RKO (cell line): ENCODE measurements at regions not wholly inside any gene's neighbourhood (a gene's known extent, or its start where the extent isn't known, plus 50 kb on each side); places are given as distances from the start of the nearest gene placed in this dataset.
A peak's percentile ranks its signal among the peaks of the same experiment; 100 is the strongest.

Source experiments
- DNase-seq: peaks from one replicate; pipeline ENCODE4 v3.0.0-alpha.2; 2016; ENCODE audit warnings: low spot score

DNA sequence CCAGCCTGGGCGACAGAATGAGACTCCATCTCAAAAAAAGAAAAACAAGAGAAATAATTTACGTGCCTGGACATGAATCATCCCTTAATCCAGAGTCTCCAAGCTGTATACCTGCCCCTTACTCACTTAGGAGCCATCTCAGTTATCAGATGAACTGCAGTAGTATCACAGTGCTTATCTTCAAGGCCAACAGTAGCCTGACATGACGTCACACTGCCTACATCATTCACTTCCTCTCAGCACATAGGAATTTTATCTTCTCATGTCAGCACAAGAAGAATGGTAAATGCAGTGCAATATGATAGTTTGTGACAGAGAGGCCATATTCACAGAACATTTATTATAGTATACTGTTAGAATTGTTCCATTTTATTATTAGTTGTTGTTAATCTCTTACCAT is 216.6 kb downstream of the SS18 start:
- no peak for DNase-seq

DNA sequence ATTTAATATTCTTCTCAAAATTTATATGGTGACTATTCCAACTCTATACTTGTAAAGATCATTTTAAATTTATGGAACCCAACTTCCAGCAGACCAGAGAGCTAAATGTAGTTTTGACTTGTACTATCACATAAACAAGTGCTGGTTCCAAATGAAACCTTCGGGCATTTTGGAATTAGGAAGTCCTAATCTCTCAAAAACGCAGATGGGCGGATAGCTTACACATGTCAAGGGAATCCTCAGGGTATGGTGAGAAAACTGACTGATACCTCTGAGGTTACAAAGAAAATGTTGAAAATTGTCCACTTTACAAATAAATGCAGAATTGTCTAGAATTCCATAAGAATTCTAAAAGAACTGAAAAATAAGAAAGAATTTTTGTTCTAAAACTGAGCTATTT is 224.1 kb downstream of the SS18 start:
- DNase-seq = no peak

DNA sequence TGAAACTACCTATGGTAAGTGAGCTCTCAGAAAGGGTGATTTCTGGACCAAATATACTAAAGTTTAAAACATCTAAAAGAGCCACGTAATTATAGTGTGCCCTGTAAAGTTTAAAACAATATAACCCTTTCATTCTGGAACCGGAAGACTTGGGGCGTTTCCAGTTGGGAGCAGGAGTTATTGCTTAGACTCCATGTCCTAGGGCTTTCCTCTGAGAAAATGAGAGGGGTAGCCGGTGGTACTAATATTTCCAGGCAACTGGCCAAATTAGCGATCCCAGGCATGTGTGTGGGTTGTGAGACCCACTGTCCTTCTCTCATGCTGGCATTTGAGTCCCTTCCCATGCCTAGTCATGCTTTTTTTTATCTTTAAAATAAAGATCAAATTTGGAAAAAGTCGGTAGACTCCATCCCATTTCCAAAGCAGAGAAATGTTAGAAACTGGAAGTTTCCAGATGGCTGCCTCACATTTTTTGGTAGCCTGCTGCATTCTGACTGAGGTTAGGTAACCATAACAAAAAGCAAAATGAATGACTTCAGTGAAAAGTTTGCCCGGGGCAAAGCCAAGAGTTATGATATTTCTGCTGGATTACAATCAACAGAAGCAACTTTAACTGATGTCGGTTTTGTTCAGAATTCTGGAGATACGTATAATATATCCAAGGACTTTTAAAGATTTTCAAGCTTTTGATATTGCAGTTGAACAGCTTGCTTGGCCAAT is 227.4 kb downstream of the SS18 start:
- no peak for DNase-seq

DNA sequence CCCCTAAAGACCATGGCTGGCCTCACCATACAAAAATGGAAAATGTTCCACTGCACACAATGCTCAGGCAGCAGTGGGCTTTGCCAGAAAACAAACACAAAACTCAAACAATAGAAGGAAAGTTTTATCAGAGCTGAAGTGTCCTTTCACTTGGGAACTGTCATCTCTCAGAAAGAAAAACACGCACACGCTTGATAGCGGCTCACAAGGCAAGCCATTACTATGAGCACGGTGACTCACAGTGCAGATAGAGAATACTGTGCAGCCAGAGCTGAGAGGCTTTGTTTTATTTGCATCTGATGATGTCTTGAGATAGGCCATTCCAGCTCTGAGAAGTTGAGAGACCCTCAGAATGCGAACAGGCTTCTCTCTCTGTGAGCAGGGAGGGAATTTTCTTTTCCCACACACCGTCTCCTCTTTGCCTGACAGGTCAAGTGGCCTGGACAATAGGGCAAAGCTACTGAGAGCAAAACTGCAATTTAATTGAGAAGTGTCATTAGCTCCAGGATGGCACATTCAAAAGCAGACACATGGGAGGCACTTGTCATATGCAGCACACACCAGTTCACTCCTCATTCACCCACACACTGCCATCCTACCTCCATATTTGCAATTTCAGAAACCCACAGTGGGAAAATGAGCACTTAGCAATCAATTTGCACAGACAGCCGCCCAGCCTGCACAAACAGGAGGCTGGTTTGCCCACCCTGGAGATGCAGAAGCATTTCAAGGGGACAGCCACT is 236.6 kb downstream of the SS18 start:
- DNase-seq = no peak

DNA sequence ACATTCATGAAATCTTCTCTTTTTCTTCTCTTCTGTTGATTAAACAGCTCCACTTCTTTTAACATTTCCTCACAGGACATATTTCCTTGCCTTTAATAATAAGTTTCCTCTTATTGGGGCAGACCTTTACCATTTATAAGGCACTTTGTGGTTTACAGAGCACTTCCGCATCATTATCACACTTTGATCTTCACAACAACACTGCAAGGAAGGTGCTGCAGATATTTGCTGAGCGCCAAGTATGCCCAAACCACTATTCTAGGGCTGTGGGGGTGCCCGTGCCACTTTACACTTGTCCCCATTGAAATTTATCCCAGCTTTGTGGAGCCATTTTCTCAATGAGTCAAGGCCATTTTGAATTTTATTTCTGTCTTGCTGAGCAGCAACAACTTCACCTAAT is 246.6 kb downstream of the SS18 start:
- no peak for DNase-seq

DNA sequence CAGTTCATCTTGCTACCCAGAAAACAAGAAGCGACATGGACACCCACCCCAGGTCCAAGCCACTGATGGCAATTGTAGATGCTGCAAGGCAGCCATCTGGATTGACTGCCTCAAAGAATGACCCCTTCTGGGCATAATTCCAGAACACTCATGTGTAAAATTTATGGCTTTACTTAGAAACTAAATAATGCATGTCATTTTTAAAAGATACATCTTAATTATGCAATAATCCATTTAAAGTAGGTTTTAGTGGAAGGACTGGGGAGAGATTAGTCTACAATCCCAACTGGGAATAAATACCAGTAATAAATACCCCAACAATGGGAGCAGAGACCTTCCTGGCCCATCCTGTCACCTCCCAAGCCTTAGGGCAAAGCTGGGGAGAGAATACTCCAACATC is 247.7 kb downstream of the SS18 start:
- no peak for DNase-seq

DNA sequence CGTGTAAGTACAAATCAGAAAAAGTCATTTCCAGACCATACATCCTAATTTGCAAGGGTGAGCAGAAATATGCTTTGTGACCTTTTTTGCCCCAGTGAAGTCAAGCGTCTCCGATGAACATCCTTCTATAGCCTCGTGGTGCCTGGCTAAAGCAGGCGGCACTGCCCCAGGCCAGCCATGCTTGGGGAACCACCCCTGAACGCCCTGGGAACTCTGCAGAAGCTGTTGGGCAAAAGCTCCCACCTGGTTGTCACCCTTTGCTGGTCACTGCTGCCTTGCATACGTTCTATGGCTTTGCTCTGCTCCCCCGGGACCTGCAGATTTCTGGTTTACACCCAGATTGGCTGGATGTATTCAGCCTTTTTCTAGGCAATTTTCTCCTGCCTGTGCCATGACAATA is 256.4 kb downstream of the SS18 start:
- DNase-seq = no peak

DNA sequence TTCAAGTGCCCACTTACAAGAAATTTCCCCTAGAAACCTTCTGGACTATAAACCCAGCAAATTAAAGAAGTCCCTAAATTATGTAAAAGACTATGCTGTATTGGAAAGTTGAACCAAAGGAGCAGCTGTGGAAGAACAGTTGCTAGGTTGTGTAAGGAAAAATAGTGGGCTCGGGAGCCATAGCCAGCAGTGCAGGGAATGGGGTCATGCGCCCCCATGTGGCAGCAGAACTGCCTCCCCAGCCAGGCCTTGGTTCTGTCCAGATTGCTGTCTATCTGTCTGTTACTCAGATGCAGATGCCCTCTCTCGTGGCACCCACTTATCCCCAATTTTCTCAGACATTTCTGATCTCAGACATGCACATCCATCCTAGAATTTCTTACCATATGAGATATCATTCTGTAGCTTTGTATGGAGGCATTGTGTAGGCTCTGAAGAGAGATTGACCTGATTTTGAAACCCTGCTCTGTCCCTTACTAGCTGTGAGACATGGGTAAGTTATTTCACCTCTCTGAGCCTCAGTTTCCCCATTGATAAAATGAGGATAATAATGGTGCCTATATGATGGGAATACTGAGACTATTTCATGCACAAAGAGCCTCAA is 258.3 kb downstream of the SS18 start:
- peak; percentile 51 for DNase-seq

DNA sequence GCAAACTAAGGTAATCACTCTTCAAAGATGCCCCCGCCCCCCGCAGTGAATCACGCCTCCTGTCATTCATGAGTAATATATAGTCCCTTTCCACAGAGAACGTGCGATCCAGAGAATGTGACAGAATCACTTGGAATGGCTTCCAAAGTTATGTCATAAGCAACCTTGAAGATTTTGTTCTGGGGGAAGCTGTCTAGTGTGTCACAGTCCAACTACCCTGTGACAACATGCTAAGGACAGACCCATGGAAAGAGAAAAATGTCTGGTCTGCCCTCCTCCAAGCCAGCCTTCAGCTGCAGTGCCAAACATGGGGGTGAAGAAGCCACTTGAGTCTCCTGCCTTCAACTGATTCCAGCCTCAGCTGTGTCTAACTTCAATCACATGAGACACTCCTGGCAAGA is 259.1 kb downstream of the SS18 start:
- peak; percentile 20 for DNase-seq

DNA sequence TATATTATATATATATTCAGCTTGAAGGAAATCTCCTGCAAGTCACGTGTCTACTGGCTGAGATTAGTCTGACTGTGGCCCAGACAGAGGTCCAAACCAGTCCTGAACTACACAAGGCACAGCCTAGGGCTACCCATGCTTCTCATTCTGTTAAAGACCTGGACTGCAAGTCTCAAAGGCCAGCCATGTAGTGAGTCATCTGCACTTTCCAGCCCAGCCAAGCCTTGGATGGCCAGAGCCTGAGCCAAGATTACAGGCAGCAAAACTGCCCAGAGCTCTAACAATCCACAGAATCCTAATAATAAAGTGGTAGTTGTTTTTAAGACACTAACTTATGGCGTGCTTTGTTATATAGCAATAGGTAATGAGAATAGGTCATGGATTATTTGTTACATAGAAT is 259.6 kb downstream of the SS18 start:
- DNase-seq = peak; percentile 12

DNA sequence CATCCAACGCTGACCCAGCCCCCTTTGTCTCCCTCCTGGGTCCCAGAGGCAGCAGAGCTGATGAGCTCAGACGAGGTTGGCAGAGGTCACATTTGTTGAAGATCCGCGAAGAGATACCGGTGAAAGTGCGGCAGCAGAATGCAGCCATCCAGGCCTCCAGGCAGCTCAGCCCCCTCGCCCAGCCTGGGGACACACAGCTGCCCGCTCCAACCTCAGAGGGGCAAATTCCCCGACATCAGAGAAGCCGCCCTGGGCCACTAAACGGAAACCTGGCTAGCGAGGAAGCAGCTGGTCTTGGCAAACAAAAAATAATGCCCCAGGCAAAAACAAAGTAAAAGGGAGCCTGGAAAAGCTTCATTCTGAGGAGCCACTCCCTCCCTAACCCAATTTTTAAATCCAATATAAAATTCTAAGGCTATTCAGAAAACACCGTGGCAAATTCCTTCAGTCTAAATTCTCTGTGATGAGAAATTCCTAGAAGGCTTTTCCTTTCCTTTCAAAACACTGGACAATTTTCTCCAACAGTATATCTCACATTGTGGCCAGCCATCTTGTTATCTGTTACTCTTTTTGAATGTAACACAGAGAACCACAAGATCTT is 262.4 kb downstream of the SS18 start:
- DNase-seq = no peak

DNA sequence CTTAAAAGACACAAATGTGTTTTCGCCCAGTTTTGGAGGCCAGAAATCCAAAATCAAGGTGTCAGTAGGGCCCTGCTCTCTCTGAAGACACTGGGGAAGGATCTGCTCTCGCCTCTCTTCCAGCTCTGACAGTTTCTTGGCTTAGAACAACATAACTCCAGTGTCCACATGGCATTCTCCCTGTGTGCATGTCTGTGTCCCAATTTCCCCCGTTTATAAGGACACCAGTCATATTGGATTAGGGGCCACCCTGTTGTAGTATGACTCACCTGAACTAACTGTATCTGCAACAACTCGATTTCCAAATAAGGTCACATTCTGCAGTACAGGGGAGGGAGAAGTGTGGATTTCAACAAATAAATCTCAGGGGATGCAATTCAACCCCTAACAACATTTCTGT is 263.2 kb downstream of the SS18 start:
- DNase-seq = no peak

DNA sequence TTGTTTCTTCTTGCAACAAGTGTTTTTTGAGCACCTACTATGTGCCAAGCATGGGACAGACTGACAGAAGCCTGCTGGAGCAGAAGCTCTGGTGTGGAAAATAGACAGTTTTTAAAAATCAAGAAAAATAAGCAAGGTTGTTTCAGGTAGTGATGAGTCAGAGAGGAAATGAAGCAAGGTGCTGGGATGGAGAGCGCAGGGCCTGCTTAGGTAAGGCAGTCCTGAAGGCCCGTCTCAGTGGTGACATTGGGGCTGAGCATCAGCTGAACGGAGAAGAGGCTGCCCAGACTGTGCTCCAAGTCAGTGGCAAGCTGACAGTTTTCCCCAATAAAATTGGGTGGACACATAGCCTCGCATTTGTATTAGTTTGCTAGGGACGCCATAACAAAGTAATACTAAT is 263.6 kb downstream of the SS18 start:
- no peak for DNase-seq

DNA sequence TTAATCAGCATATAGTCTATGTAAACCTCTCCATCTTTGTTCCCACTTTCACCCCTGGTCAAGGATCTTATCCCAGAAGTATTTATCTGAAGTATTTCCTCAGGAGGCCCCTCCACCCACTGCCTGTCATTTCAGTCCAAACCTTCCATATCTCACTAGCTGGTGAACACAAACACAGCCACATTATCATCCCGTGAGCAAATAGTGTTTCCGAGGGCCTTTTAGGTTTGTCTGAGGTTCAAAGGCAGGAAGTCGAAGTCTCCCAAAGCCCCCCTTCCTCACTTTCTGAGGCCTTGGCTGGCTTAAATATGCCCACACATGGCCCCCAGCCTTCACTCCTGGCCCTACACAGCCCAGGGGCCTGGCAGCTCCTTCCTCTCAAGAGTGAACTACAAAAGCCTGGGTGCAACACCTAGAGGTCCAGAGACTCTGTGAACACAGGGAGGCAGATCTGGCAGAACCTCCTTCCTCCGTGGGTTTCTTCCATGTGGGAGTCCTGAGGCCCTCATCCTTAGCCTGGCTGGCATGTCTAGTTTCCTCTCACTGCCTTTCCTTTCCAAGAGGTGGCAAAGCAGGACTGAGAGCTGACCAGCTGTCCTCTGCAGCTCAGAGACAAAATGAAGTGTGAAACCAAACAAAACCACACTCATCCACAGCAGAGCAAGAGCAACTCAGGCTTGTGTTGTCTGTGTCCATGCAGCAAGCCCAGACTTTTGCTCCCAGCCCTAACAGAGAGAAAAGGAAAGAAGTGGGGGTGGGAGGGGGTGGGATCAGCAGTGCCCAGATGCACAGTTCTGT is 264.2 kb downstream of the SS18 start:
- no peak for DNase-seq

DNA sequence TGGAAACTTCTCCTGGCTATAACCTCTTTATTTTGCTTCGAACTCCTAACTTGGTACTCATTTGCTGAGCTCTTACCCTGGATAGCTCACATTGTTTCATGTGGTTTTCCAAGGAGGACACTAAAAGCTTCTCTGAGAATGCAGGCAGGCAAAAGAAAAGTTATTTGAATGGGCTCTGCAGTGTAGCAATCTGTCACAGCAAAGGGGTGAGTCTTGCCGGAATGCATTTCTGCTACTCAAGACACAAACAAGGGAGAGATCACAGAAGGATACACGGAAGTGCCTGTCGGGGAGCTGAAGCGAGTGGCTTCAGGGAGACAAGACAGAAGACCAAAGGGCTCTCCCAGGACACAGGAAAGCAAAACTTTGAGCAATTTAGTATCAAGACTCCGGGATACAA is 265.4 kb downstream of the SS18 start:
- no peak for DNase-seq

DNA sequence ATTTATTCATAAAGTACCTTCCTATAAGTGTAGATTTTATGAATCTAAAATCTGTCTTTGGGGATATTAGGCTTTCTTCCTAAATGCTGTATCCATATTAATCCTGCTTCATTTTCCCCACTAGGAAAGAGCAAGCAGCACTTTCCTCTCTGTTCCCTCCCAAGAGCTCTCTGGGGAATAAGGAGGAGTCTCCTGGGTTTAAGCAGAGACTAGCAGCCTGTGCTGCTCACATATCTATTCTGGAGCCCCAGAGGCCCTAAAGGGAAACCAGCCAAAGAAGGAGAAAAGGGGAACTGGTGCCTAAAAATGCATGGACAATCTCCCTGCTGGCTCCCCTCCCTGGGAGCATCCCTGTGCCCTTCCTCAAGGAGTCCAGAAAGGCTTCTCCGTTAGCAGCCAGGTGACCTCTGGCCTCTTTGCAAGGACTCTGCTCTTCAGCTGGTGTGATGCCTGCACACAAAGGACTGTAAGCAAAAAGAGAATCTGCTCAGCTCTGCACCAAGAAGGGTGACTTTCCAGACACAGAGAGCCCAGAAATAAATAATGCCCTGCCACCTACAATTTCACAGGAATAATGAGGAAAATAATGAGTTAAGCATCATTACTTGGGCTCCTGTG is 270.6 kb downstream of the SS18 start:
- no peak for DNase-seq

DNA sequence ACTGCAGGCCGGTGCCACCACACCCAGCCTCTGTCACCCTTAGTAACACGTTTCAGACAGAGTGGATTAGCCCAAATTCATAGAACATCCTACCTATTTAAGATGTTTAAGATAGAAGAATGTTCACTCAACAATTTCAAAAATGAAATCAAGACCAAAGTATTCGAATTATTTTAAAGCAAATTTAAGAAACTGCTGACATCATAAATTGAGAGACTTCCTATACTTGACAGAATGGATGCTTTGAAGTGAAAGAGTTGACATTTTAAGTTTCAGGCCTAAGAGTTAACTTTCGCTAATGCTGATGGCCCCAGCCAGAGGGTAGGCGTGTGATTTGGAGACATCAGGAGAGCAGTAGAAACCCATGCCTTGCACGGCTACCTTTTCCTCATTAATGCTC is 271.9 kb downstream of the SS18 start:
- DNase-seq = no peak

DNA sequence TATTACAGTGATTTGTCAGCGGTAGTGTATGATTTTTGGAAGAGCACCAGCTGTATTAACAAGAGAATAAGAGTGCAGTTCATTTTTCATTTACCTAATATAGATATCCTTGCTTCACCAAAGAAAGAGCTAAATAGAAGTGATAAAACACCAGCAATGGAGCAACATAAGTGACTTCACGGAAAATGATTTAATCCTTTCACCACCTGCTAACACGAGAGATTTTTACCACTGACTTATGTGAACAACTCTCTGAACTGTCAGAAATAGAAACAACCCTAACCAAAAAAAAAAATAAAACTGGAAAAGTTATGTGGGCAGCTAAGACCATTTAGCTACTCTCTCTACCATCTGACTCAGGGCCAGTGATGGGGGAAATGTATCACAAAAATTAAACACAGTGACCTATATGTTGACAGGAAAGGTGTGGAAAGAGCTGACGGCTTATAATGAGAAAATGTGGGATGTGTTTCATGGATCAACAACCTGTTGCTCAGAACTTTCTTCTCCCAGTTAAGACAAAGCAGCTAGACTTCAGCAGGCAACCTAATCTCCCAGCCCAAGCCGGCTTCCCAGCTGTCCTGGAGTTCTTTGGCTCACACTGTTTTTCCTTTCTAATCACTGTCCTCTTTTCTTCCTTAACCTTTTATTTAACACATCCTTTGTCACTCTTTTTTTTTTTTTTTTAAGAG is 272.7 kb downstream of the SS18 start:
- DNase-seq = no peak

DNA sequence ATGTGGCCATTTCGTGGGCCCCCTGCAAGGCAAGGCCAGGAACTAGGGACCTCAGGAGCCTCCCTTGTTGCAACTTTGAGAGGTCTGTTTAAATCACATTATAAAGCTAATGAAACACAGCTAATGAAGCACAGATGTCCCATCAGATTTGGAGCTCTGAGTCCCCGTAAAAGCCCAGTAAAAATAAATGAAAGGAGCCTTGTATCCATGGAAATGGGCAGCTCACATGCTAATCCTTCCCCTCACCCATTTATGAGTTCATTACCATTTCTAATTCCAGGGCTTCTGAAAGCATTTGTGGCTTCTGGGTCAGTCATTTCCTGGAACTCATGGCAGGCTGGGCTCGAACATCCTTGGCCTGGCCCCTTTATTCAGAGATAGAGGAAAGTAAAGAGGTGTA is 274.8 kb downstream of the SS18 start:
- DNase-seq = no peak

DNA sequence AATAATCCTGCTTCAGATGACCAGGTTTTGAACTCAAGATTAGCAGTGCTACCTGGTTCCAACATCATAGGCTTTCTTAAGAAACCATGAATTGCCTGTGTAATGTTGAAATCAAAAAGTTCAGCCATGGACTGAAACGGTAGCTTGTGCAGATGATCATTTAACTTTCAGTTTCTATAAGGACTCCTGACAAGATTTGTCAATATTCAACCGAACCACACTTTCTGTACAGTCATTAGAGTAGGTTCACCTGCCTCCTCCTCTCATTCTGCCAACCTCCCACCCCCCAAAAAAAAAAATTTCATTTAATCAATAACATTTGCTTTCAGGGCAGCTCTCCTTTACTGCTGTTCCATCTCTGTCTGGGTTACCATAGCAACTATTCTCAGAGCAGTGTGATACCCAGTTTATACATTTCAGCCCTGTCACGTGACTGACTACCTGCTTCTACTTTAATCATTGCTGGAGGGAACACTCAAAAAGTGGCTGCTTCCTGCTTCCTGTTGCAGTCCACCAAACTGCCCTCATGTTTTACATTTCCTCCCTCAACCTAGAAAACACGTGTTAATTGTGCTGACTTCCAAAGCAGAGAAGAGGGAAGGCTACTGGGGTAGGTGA is 275.5 kb downstream of the SS18 start:
- DNase-seq = no peak

DNA sequence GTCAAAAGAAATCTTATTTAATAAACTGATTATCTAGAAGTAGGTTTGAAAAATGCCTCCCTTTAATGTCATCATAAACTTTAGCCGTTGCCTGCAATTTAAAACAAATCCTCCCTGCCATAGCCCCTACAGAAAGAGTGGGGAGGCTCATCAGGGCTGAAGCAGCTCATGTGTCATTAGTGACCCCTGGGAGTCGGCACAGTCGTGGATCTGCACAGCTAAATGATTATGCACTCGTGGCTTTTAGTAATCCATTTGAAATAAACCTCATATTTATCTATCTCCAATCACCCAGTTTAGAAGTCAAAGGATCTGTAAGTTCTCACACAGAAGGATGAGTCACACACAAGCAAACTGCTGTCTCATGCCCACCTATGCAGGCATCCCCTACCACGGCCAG is 277.3 kb downstream of the SS18 start:
- no peak for DNase-seq
